H54 (cell line): ENCODE measurements at regions not wholly inside any gene's neighbourhood (a gene's known extent, or its start where the extent isn't known, plus 50 kb on each side); places are given as distances from the start of the nearest gene placed in this dataset.

Experiments used
- DNase-seq: peaks from one replicate; pipeline ENCODE4 v3.0.0; 2011; ENCODE audit warnings: low spot score, mixed read lengths; ENCODE audit not compliant: insufficient read length
- FAIRE-seq: peaks from 3 replicates; lab custom pipeline; 2011; peaks lifted over from hg19 to GRCh38; lab: Jason Lieb, UNC
- POLR2A ChIP-seq: IDR thresholded peaks from 2 replicates; pipeline ENCODE4 v1.6.1; 2011; ENCODE audit warnings: low read depth, mild to moderate bottlenecking, low read length

GRCh38 chr6:165045631-165046030 lies 263.8 kb downstream of the C6orf118 start:
- DNase-seq = no peak
- no peak for TF ChIP-seq POLR2A
- FAIRE-seq = no peak

- DNase-seq (no peak), FAIRE-seq (no peak)
- no peak for TF ChIP-seq POLR2A
These were observed 266.5 kb downstream of the C6orf118 start for GRCh38 chr6:165042912-165043311.

- no peak for TF ChIP-seq POLR2A
- FAIRE-seq (no peak), DNase-seq (no peak)
These were observed 269.0 kb downstream of the C6orf118 start for GRCh38 chr6:165040440-165040839.

GRCh38 chr6:165034271-165034741 lies 275.1 kb downstream of the C6orf118 start:
- FAIRE-seq (no peak), DNase-seq (no peak)
- TF ChIP-seq POLR2A = no peak

GRCh38 chr6:165031502-165031901 lies 277.9 kb downstream of the C6orf118 start:
- FAIRE-seq (no peak), DNase-seq (no peak)
- no peak for TF ChIP-seq POLR2A

GRCh38 chr6:165025040-165025439 lies 284.4 kb downstream of the C6orf118 start:
- no peak for TF ChIP-seq POLR2A
- FAIRE-seq = no peak

GRCh38 chr6:165019681-165020080 lies 289.7 kb downstream of the C6orf118 start:
- DNase-seq (no peak), FAIRE-seq (no peak)
- no peak for TF ChIP-seq POLR2A

More at GRCh38 chr6:165025040-165025439, 284.4 kb downstream of the C6orf118 start:
- DNase-seq = no peak

GRCh38 chr6:165015676-165016075 lies 293.7 kb downstream of the C6orf118 start:
- no peak for DNase-seq
- TF ChIP-seq POLR2A = no peak
- no peak for FAIRE-seq

- no peak for FAIRE-seq
- TF ChIP-seq POLR2A = no peak
These were observed 295.7 kb downstream of the C6orf118 start for GRCh38 chr6:165013701-165014100.

GRCh38 chr6:165012183-165012582 lies 297.2 kb downstream of the C6orf118 start:
- DNase-seq (no peak), FAIRE-seq (no peak)
- TF ChIP-seq POLR2A = no peak

More at GRCh38 chr6:165013701-165014100, 295.7 kb downstream of the C6orf118 start:
- DNase-seq = no peak

GRCh38 chr6:165010556-165011535 lies 298.6 kb downstream of the C6orf118 start:
- FAIRE-seq = no peak
- no peak for DNase-seq
- no peak for TF ChIP-seq POLR2A

GRCh38 chr6:165008971-165009370 lies 300.4 kb downstream of the C6orf118 start:
- no peak for TF ChIP-seq POLR2A
- FAIRE-seq (no peak), DNase-seq (no peak)

- TF ChIP-seq POLR2A = no peak
- FAIRE-seq (no peak), DNase-seq (no peak)
These were observed 306.5 kb downstream of the C6orf118 start for GRCh38 chr6:165002866-165003265.

GRCh38 chr6:165002358-165002757 lies 307.0 kb downstream of the C6orf118 start:
- FAIRE-seq (no peak), DNase-seq (no peak)
- no peak for TF ChIP-seq POLR2A

- FAIRE-seq (no peak), DNase-seq (no peak)
- TF ChIP-seq POLR2A = no peak
These were observed 307.8 kb downstream of the C6orf118 start for GRCh38 chr6:165001502-165002157.
